NB4 (cell line): ENCODE measurements at regions not wholly inside any gene's neighbourhood (a gene's known extent, or its start where the extent isn't known, plus 50 kb on each side); places are given as distances from the start of the nearest gene placed in this dataset.

ENCODE experiments used
- DNase-seq: peaks from one replicate; pipeline ENCODE4 v3.0.0; 2010; ENCODE audit warnings: low read depth
- H3K4me3 ChIP-seq: one replicate; pipeline ENCODE4 v1.5.1; 2011; ENCODE audit warnings: mild to moderate bottlenecking, low read depth, low read length, moderate library complexity
- MAX ChIP-seq: IDR thresholded peaks from 2 replicates; pipeline ENCODE4 v1.6.1; 2011; ENCODE audit warnings: low read depth, low read length
- MYC ChIP-seq: IDR thresholded peaks from 2 replicates; pipeline ENCODE4 v1.6.1; 2011; ENCODE audit warnings: low read depth, low read length
- POLR2A ChIP-seq: IDR thresholded peaks from 2 replicates; pipeline ENCODE4 v1.6.1; 2011; ENCODE audit warnings: mild to moderate bottlenecking; ENCODE audit not compliant: insufficient read length; ENCODE audit errors: extremely low read depth
- TF ChIP-seq, protein P1 (sequence below): IDR thresholded peaks from one replicate; pipeline ENCODE4 v1.5.1; 2012; ENCODE audit warnings: low read depth, low read length

- DNase-seq: peak; percentile 9
- H3K4me3 ChIP-seq: no peak overlapping the region
Observed at GRCh38 chr22:22406445-22407027, 102.0 kb downstream of the ZNF280B start.

GRCh38 chr22:22407061-22407460 lies 101.5 kb downstream of the ZNF280B start:
- TF ChIP-seq POLR2A (no peak), MYC (no peak), MAX (no peak)
- TF ChIP-seq, protein P1, sequence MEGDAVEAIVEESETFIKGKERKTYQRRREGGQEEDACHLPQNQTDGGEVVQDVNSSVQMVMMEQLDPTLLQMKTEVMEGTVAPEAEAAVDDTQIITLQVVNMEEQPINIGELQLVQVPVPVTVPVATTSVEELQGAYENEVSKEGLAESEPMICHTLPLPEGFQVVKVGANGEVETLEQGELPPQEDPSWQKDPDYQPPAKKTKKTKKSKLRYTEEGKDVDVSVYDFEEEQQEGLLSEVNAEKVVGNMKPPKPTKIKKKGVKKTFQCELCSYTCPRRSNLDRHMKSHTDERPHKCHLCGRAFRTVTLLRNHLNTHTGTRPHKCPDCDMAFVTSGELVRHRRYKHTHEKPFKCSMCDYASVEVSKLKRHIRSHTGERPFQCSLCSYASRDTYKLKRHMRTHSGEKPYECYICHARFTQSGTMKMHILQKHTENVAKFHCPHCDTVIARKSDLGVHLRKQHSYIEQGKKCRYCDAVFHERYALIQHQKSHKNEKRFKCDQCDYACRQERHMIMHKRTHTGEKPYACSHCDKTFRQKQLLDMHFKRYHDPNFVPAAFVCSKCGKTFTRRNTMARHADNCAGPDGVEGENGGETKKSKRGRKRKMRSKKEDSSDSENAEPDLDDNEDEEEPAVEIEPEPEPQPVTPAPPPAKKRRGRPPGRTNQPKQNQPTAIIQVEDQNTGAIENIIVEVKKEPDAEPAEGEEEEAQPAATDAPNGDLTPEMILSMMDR: no peak
- H3K4me3 ChIP-seq: no peak overlapping the region
- no peak for DNase-seq

More at GRCh38 chr22:22406445-22407027, 102.0 kb downstream of the ZNF280B start:
- TF ChIP-seq, protein P1: no peak
- TF ChIP-seq MAX (no peak), POLR2A (no peak), MYC (no peak)

DNA sequence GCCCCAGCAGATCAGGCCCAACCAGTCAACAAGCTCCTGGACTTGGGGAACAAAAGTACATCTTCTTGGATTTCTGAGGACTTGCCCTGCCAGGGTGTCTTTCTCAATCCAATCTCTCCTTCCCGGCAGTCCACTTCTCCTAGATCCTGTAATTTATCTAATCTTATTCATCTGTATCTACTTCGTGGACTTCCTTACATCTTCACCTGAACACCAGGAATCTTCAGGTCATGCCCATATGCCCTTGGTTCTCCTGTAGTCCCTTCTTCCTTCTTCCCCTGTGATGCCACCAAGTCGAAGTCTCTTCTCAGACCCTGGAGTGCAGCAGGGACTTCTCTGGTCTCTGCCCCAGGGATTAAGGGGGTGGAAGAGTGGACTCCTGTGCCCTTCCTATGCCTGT lies 100.3 kb downstream of the ZNF280B start:
- no peak for DNase-seq
- H3K4me3 ChIP-seq: no peak overlapping the region
- TF ChIP-seq MYC: no peak
- TF ChIP-seq, protein P1: no peak
- no peak for TF ChIP-seq MAX
- no peak for TF ChIP-seq POLR2A

DNA sequence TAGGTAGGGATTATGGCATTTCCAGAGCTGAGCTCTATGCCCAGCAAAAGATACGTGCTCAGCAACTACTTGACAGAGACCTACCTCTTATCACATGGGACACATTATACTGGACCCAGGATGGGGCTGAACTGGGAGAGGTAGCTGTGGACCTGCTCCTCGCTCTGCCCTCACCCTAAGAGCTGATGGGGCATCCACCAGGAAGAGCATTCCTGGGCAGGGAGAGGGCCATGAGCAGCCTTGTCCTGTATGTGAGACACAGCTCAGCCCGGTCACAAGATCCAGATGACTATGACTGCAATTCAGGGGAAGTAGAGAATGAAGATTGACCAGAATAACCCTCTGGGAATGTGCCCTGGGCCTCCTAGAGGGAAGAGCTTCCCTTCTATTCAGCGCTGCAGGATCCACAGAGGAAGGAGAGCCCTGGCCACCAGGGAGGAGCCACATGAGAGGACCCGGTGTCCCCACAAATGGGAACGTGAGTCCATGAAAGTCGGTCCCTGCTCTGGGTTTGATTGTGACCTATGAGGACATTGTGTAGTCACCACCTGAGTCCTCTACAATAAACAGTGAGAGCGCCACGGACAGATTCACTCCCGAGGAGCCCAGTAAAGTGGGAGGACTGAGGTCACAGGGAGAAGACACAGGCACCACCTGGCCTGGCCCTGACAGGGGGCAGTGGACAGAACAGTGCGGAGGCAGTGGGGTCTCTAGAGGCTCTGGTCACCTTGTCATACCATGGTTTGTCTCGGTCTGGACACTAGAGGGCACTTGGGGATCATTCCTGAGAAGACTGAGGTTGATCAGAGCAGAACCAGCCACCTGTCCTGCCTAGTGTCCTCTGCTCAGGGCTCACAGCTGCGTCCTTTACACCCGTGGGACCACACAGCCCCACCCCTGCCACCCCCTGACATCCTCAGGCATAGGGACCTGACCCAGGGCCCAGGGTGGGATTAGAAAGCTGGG lies 99.5 kb downstream of the ZNF280B start:
- TF ChIP-seq, protein P1: peak; percentile 32
- TF ChIP-seq MAX (peak; percentile 53), MYC (no peak), POLR2A (no peak)
- peak; percentile 54 for DNase-seq
- H3K4me3 ChIP-seq: no peak overlapping the region

DNA sequence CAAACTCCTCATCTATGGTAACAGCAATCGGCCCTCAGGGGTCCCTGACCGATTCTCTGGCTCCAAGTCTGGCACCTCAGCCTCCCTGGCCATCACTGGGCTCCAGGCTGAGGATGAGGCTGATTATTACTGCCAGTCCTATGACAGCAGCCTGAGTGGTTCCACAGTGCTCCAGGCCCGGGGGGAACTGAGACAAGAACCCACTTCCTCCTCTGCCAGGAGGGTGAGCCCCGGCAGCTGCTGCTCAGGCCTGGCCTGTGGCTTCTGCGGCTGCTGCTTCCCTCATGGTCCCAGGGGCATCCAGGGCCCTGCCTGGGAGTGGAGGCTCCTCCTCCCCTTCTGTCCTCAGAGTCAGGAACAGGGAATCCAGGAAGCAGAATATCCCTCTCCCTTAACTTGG lies 98.4 kb downstream of the ZNF280B start:
- peak; percentile 90 for DNase-seq
- TF ChIP-seq, protein P1: no peak
- no peak for TF ChIP-seq MAX
- TF ChIP-seq MYC: no peak
- TF ChIP-seq POLR2A: no peak
- H3K4me3 ChIP-seq: no peak overlapping the region
